PFSK-1 (cell line): ENCODE measurements at regions not wholly inside any gene's neighbourhood (a gene's known extent, or its start where the extent isn't known, plus 50 kb on each side); places are given as distances from the start of the nearest gene placed in this dataset.

ENCODE experiments used
- FOXP2 ChIP-seq: optimal IDR thresholded peaks from 2 replicates; pipeline ENCODE3; 2011; ENCODE audit warnings: borderline replicate concordance, control low read depth, inconsistent platforms; ENCODE audit not compliant: insufficient read depth; ENCODE audit errors: extremely low read length, extremely low read depth
- POLR2AphosphoS5 ChIP-seq: IDR thresholded peaks from 2 replicates; pipeline ENCODE4 v1.6.1; 2012; ENCODE audit warnings: low read depth, mild to moderate bottlenecking, control low read depth, low read length, moderate library complexity
- SIN3A ChIP-seq: IDR thresholded peaks from 2 replicates; pipeline ENCODE4 v1.6.1; 2012; ENCODE audit warnings: mild to moderate bottlenecking, low read length, moderate library complexity, borderline replicate concordance; ENCODE audit not compliant: insufficient read depth
- TAF1 ChIP-seq: IDR thresholded peaks from 2 replicates; pipeline ENCODE4 v1.6.1; 2012; ENCODE audit warnings: low read length, control low read depth, borderline replicate concordance; ENCODE audit not compliant: insufficient read depth
- TF ChIP-seq, protein P1 (sequence below), 2 experiments: IDR thresholded peaks; 2 replicates each; pipeline versions ENCODE4 v1.6.1 to v1.8.0; 2011 to 2012; ENCODE audit warnings: low read depth in 2 of 2, low read length in 2 of 2, control low read depth in 1 of 2, inconsistent platforms in 1 of 2, mild to moderate bottlenecking in 1 of 2, moderate library complexity in 1 of 2; ENCODE audit not compliant: insufficient read depth in 1 of 2

- TF ChIP-seq POLR2AphosphoS5 (no peak), FOXP2 (no peak), SIN3A (no peak), TAF1 (no peak)
- TF ChIP-seq, protein P1, sequence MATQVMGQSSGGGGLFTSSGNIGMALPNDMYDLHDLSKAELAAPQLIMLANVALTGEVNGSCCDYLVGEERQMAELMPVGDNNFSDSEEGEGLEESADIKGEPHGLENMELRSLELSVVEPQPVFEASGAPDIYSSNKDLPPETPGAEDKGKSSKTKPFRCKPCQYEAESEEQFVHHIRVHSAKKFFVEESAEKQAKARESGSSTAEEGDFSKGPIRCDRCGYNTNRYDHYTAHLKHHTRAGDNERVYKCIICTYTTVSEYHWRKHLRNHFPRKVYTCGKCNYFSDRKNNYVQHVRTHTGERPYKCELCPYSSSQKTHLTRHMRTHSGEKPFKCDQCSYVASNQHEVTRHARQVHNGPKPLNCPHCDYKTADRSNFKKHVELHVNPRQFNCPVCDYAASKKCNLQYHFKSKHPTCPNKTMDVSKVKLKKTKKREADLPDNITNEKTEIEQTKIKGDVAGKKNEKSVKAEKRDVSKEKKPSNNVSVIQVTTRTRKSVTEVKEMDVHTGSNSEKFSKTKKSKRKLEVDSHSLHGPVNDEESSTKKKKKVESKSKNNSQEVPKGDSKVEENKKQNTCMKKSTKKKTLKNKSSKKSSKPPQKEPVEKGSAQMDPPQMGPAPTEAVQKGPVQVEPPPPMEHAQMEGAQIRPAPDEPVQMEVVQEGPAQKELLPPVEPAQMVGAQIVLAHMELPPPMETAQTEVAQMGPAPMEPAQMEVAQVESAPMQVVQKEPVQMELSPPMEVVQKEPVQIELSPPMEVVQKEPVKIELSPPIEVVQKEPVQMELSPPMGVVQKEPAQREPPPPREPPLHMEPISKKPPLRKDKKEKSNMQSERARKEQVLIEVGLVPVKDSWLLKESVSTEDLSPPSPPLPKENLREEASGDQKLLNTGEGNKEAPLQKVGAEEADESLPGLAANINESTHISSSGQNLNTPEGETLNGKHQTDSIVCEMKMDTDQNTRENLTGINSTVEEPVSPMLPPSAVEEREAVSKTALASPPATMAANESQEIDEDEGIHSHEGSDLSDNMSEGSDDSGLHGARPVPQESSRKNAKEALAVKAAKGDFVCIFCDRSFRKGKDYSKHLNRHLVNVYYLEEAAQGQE (IDR thresholded peaks at IDR 0.05; ENCODE audit: insufficient read depth in 1 of 2, low read depth in 2 of 2, low read length in 2 of 2): no peak
Observed at GRCh38 chr19:28290963-28291657, 921.8 kb downstream of the UQCRFS1 start.

- TF ChIP-seq SIN3A (no peak), FOXP2 (no peak), POLR2AphosphoS5 (no peak)
- TF ChIP-seq, protein P1 (IDR thresholded peaks at IDR 0.05; ENCODE audit: insufficient read depth in 1 of 2, low read depth in 2 of 2, low read length in 2 of 2): no peak
Observed at GRCh38 chr19:28289295-28290063, 923.5 kb downstream of the UQCRFS1 start.

GRCh38 chr19:28288572-28289264 lies 924.2 kb downstream of the UQCRFS1 start:
- TF ChIP-seq SIN3A (no peak), POLR2AphosphoS5 (no peak), FOXP2 (no peak), TAF1 (no peak)
- TF ChIP-seq, protein P1 (IDR thresholded peaks at IDR 0.05; ENCODE audit: insufficient read depth in 1 of 2, low read depth in 2 of 2, low read length in 2 of 2): no peak

- TF ChIP-seq SIN3A (no peak), TAF1 (no peak), FOXP2 (no peak), POLR2AphosphoS5 (no peak)
- TF ChIP-seq, protein P1 (IDR thresholded peaks at IDR 0.05; ENCODE audit: insufficient read depth in 1 of 2, low read depth in 2 of 2, low read length in 2 of 2): no peak
Observed at GRCh38 chr19:28285917-28286316, 927.0 kb downstream of the UQCRFS1 start.
